Chondrocyte (in vitro differentiated cells): ENCODE measurements at regions not wholly inside any gene's neighbourhood (a gene's known extent, or its start where the extent isn't known, plus 50 kb on each side); places are given as distances from the start of the nearest gene placed in this dataset.

Experiments used
- DNase-seq: peaks from one replicate; pipeline ENCODE4 v3.0.0; 2021; ENCODE audit warnings: mixed read lengths, low spot score
- H3K27ac Mint-ChIP-seq: one replicate; pipeline ENCODE4 v1.8.0; 2021; ENCODE audit warnings: mild to moderate bottlenecking, moderate library complexity, mixed read lengths; ENCODE audit not compliant: unreplicated experiment
- H3K27me3 Mint-ChIP-seq: 2 replicates; pipeline ENCODE4 v1.8.0; 2021; ENCODE audit warnings: low read depth, mixed read lengths
- H3K36me3 Mint-ChIP-seq: 2 replicates; pipeline ENCODE4 v1.8.0; 2021; ENCODE audit warnings: low read depth, mixed read lengths
- H3K4me1 Mint-ChIP-seq: 2 replicates; pipeline ENCODE4 v1.8.0; 2021; ENCODE audit warnings: low read depth, mild to moderate bottlenecking, mixed read lengths
- H3K4me3 Mint-ChIP-seq: one replicate; pipeline ENCODE4 v1.8.0; 2021; ENCODE audit warnings: mild to moderate bottlenecking, moderate library complexity, mixed read lengths; ENCODE audit not compliant: unreplicated experiment
- H3K9me3 Mint-ChIP-seq: 2 replicates; pipeline ENCODE4 v1.8.0; 2021; ENCODE audit warnings: low read depth, mixed read lengths
- CTCF ChIP-seq: fragments of 200-600 bp; sonication (generic); IDR thresholded peaks from 2 replicates; pipeline ENCODE4 v1.5.0; 2021; ENCODE audit warnings: antibody characterized with exemption, mild to moderate bottlenecking, moderate library complexity

DNA sequence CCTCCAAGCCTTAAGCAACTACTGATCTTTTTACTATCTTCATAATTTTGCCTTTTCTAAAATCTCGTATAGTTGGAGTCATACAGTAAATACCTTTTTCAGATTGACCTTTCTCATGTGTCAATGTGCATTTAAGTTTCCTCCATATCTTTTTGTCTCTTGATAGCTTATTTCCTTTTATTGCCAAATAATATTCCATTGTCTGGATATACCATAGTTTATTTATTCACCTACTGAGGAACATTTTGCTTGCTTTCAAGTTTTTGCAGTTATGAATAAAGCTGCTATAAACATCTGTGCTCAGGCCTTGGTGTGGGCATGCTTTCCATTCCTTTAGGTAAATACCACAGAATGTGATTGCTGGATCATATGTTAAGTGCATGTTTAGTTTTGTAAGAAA lies 161.2 kb upstream of the GNAI1 start:
- no peaks in the 10 kb centered on the region for H3K4me1 Mint-ChIP-seq
- no peaks in the 10 kb centered on the region for H3K36me3 Mint-ChIP-seq
- peaks cover 2% of the 10 kb centered on the region for H3K9me3 Mint-ChIP-seq
- no peak overlapping the region for H3K4me3 Mint-ChIP-seq
- H3K27me3 Mint-ChIP-seq = no peaks in the 10 kb centered on the region
- no peak overlapping the region for H3K27ac Mint-ChIP-seq
- DNase-seq = no peak
- TF ChIP-seq CTCF = no peak

GRCh38 chr7:79971058-79971457 lies 163.6 kb upstream of the GNAI1 start:
- no peaks in the 10 kb centered on the region for H3K36me3 Mint-ChIP-seq
- peaks cover 2% of the 10 kb centered on the region for H3K9me3 Mint-ChIP-seq
- H3K4me3 Mint-ChIP-seq = no peak overlapping the region
- H3K27ac Mint-ChIP-seq = no peak overlapping the region
- no peak for DNase-seq
- no peaks in the 10 kb centered on the region for H3K27me3 Mint-ChIP-seq
- no peaks in the 10 kb centered on the region for H3K4me1 Mint-ChIP-seq
- no peak for TF ChIP-seq CTCF

DNA sequence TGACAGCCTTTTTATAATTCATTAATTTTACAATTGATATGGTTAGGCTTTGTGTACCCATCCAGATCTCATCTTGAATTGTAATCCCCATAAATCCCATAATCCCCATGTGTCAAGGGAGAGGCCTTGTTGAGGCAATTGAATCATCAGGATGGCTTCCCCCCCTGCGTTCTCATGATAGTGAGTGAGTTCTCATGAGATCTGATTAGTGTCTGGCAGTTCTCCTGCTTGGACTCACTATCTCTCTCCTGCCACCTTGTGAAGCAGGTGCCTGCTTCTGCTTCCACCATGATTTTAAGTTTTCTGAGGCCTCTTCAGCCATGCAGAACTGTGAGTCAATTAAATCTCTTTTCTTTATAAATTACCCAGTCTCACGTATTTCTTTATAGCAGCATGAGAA lies 165.7 kb upstream of the GNAI1 start:
- TF ChIP-seq CTCF = no peak
- no peaks in the 10 kb centered on the region for H3K4me1 Mint-ChIP-seq
- H3K27ac Mint-ChIP-seq = no peak overlapping the region
- no peak for DNase-seq
- no peaks in the 10 kb centered on the region for H3K36me3 Mint-ChIP-seq
- H3K4me3 Mint-ChIP-seq = no peak overlapping the region
- no peaks in the 10 kb centered on the region for H3K9me3 Mint-ChIP-seq
- H3K27me3 Mint-ChIP-seq = peaks cover 4% of the 10 kb centered on the region

DNA sequence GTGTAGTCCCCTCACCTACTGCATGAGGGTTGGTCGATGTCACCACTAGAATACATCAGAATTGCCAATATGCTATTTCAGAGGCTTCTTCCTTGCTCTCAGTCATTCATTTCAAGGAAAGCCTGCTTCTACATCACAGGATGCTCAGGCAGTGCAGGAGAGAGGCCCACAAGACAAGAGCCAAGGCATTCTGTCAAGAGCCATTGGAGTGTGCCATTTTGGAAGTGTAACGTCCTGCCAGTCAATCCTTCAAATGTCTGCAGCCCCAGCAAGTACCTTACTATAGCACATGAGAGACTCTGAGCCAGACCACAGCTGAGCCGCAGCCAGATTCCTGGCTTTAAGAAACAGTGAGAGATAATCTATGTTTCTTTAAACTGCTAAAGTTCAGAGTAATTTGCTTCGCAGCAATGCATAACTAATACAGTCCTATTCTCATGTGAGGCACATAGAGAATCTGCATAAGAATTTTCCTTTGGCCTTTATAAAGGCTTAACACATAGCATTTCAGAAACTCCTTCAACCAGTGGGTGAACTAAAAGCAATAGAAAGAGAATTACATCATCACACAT lies 166.5 kb upstream of the GNAI1 start:
- Mint-ChIP-seq H3K36me3 (no peaks in the 10 kb centered on the region), H3K4me1 (no peaks in the 10 kb centered on the region), H3K9me3 (no peaks in the 10 kb centered on the region), H3K27me3 (peaks cover 4% of the 10 kb centered on the region), H3K4me3 (no peak overlapping the region), H3K27ac (no peak overlapping the region)
- DNase-seq = no peak
- TF ChIP-seq CTCF = no peak

DNA sequence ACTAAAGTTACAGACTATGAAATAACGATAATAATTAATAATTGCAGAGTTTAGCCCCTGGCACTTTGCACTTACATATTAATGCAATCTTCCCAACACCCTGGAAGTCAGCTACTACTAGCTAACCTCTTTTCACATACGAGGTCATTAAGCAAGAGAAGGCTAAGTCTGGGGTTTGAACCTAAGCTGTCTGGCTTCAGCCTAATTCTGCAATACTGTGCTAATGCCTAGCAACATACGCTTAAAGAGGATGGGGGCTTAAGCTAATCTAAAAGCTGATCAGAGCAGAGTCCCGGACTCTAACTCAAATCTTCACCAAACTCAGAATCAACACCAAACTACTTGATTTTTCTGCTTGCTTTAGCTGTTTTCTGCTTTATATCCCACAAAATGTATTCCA lies 168.7 kb upstream of the GNAI1 start:
- Mint-ChIP-seq H3K4me3 (no peak overlapping the region), H3K36me3 (no peaks in the 10 kb centered on the region), H3K27ac (no peak overlapping the region), H3K27me3 (peaks cover 6% of the 10 kb centered on the region), H3K9me3 (no peaks in the 10 kb centered on the region), H3K4me1 (no peaks in the 10 kb centered on the region)
- TF ChIP-seq CTCF = no peak
- DNase-seq = no peak
